ENCODE measurements at regions not wholly inside any gene's neighbourhood (a gene's known extent, or its start where the extent isn't known, plus 50 kb on each side); places are given as distances from the start of the nearest gene placed in this dataset.

- DNase-seq: no peak
Measured at GRCh38 chr1:29474274-29475244, 238.2 kb downstream of the PTPRU start.

GRCh38 chr1:29473161-29473855 is 237.0 kb downstream of the PTPRU start:
- DNase-seq: no peak

GRCh38 chr1:29471487-29472313 is 235.4 kb downstream of the PTPRU start:
- no peak for DNase-seq

DNA sequence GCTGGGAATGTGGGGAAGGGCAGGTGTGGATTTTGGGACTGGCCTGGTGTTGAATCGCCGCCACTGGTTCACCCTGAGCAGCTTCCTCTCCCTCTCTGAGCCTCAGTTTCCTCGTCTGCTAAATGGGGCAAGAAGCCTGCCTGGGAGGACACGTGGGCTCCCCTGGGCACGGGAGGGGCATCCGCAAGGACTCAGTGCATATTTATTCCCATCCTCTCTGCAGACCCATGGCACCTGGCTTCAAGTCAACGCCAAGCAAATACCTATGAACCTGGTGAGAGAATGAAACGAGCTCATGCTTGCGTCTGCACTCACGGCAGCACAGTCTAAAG is 234.4 kb downstream of the PTPRU start:
- no peak for DNase-seq

DNA sequence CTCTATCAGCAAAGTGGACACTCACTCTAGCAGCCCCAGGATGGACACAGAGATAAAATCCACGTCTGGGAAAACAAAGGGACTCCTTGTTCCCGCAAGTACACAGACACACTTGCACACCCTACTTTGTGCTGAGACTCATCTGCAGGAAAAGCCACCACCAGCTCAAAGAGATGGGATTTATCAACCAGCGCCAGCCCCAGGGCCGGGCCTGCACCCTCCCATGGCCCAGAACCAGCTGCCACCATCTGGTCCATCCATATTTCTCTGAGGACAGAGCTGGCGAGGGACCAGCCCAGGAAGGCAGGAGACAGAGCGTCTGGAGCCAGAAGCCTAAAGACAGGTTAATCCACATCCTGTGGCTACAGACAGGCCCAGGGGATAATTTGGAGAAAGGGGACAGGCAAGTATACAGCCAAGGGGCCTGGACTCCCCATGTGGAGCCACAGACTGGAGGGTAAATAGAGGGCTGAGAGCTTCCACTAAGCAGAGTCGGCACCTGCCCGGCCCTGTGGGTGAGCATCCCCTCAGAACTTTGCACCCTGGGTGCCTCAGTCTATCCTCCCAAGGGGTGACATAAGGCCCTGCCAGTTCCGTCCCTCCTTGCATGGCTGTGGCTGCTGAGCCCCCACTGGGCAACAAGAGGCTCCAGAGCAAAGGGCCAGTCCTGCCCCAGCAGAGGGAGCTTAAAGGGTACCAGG is 233.9 kb downstream of the PTPRU start:
- no peak for DNase-seq

DNA sequence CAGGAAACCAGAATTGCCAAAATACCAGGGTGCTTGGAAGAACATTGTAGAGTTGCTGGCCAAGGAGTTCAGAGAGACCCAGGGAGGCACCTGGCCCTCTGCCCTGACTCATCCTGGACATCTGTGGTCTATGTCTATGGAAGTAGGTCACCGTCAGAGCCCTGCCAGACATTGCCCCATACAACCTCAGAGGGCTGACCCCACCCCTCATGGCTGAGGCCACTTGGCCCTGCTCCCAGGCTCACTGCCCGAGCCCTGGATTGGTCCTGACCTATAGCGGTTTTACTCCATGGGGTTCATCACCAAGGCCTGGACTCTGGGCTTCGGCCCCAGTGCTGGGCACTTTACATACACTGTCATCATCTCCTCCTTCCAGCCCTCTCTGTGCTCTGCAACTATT is 233.1 kb downstream of the PTPRU start:
- no peak for DNase-seq

DNA sequence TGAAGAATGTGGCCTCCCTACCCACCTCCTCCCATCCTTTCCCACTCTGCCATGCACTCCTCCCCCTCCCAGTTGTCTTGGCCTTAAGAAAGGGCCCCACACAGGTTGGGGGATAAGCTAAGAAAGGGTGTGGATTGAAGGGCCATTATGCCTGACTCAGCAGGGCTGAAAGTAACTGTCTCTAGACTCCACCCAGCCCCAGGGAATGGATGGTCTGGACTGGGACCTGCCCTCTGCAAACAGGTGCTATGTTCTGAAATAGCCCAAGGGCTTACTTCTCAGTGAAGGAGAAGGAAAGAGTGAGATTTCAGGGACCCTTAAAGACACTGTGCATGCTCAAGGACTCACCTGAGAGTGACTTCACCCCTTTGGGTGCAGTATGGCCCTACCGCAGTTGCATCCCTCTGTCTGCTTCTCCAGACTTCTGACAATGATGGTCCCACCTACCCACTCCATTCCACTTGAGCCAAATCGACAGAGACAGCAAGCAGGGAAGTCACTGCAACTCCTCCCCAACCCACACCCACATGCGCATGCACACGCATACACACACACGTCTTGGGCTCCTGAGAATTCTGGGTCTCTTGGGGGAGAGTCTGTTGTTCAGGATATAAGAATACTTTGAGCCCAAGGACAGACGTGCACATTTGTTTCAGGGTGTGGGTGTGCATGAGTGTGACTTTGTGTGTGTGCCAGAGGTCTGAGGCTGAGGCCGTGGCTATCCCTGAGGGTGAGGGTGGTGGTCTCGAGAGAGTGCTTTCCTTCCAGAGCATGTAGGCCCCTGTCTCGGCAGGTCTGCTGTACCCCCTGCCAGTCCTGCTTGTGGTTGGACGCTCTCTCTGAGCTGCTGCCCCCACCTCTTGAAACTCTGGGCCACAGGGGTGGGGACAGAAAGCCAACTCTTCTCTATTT is 231.9 kb downstream of the PTPRU start:
- no peak for DNase-seq

DNA sequence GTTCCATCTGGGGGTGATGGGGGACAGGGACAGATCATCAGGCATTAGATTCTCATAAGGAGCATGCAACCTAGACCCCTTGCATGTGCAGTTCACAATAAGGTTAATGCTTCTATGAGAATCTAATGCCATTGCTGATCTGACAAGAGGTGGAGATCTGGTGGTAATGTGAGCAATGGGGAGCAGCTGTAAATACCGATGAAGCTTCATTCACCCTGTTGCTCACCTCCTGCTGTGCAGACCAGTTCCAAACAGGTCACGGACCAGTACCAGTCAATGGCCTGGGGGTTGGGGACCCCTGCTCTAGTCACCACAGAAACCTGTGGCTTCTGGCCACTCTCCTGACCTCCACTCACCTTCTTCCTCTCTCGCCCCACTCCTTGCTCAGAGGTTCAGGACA is 229.9 kb downstream of the PTPRU start:
- DNase-seq: no peak

DNA sequence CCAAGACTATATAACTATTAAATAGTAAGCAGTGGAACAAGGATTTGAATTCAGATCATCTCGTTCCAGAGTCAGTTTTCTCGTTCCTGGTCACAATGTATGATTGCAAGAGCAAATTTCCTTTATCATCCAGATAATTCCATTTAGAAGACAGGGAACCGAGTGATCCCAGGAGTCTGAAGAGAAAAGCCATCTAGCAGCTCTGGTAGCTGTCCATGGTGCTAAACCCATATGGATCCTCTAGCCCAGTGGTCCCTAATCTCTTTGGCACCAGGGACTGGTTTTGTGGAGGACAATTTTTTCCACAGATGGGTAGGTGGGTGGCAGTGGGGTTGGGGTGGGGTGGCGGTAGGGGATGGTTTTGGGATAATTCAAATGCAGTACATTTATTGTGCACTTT is 229.4 kb downstream of the PTPRU start:
- peak; percentile 17 for DNase-seq

DNA sequence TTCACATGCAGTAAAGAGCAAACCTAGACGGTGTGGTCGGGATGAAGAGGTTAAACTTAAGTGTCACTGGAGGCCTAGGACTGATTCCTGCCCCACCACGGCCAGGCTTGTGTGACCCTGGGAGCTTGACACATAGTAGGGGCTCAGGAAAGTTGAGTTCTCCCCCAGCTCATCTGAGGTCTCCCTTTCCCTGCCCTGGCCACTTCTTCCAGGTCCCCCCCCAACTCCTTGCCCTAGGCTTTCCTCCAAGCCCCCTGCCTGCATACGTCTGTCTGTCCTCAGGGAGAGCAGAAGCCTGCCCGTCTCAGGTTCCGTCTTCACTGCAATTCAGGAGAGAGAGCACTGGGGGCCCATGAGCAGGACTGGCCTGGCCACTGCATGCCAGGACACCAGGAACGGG is 225.8 kb downstream of the PTPRU start:
- DNase-seq: no peak

DNA sequence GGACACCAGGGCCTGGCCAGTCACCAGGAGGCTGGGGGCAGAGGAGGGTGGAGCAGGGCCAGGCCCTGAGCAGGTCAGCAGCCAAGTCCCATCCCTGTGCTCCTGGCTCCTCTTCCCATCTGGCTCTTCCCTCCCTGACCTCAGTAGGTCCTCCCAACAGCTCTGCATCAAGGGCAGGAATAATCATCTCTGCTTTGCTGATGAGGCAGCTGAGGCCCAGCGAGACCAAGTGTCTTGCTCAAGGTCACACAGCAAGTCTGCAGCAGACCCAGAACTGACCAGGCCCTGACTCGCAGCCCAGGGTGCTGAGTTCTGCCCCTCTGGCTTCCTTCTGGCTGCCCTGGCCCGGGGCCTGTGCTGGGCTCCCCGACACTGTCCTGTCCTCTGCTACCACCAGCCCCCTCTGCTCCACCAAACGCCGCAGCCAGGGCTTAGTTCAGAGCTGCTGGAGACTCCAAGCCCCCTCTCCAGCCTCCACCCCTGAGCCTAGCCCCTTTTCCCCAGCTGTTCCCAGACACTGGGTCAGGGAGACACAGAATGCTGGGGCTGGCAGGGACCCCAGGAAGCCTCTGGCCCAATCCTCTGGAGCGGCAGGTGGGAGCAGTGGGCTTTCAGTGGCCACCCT is 224.9 kb downstream of the PTPRU start:
- DNase-seq: no peak

DNA sequence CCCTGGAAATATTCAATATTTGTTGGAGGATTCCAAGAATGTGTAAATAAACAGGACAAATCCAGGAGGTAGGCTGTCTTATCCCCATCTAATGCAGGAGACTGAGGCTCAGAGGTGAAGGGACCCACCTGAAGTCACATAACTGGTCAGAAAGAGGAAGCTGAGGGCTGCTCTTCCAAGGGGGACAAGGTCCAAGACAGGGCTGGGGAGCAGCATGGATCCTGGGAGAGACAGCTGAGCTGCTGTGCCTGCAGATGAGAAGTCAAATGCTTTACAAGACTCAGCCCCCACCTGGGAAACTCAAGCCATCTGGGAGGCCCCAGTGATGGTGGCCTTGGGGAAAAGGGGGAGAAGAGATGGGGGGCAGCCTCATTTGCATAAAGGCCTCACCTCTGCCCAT is 224.4 kb downstream of the PTPRU start:
- DNase-seq: no peak

DNA sequence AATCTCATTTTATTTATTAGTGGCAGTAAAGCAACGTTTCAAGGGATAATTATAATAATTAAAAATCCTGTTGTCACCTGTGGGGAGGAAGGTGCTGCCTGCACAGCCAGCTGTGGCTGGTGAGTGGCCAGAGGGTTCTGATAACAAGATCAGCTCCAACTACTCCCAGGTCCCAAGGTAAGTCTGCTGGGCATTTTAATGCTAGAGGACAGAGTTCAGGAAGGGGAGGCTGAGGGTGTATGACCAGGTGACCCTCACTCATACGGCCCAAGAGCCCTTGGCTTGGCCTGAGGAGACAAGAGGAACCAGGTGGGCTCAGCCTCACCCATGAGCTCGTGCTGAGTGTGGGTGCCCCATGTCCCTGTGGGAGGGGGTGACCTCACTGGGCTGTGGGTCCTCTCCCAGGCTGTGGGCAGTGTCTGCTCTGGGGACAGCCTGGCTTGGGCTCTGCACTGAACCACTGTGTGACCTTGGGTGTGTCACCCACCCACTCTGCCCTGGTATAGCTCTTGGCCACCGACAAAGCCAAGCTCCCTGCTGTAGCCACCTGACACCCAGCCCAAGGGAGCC is 223.8 kb downstream of the PTPRU start:
- no peak for DNase-seq

GRCh38 chr1:29459620-29459945 is 223.3 kb downstream of the PTPRU start:
- DNase-seq: no peak

- DNase-seq: no peak
Measured at GRCh38 chr1:29458737-29459619, 222.7 kb downstream of the PTPRU start.

- DNase-seq: no peak
Measured at GRCh38 chr1:29457496-29458368, 221.4 kb downstream of the PTPRU start.

DNA sequence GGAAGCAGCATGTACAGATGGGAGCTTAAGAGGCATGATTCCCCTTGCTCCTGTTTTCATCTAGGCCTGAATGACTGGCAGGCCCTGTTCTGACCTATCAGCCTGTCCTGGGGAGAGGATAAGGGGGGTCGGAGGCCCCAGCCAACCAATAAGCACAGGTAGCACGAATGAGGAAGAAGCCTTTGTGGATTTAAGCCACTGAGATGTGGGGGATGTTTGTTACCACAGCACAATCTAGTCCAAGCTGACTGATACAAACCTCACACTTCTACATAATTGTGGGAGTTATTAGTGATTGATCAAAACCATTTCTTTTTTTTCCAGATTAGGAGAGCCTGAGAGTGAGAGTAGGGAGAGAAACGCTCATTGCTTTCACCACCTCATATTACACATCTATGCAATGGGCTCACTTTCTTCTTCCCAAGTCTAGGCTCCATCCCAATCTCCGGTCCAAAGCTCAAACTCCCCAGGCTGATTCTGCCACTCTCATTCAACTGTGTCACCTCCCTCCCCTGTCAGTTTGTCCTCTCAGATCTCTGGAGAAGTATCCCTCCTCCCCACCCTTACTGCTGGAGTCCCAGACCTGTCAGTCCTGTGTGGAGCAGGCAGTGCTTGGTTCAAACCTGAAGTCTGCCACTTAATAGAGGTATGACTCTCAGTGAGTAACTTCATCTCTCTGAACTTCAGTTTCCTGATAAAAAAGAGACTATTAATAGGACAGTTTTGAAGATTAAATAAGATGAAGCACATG is 220.5 kb downstream of the PTPRU start:
- no peak for DNase-seq

DNA sequence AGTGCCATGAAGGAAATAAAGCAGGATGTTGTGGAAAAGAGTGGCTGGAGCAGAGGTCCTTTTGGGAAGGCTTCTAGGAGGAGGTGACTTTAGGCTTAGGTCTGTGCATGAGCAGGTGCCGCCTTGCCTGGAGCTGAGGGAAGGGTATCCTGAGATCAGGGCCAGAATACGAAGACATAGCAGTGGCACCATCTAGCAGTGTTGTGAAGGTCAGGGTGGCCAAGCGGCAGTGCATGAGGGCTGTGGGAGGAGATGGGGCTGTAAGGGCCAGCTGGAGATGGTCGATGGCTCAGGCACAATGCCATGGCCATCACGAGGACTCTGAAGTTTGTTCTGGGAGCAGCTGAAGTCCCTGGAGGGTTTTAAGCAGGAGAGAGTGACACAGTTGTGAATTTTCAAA is 219.5 kb downstream of the PTPRU start:
- no peak for DNase-seq
